ENCODE measurements at regions not wholly inside any gene's neighbourhood (a gene's known extent, or its start where the extent isn't known, plus 50 kb on each side); places are given as distances from the start of the nearest gene placed in this dataset.

DNA sequence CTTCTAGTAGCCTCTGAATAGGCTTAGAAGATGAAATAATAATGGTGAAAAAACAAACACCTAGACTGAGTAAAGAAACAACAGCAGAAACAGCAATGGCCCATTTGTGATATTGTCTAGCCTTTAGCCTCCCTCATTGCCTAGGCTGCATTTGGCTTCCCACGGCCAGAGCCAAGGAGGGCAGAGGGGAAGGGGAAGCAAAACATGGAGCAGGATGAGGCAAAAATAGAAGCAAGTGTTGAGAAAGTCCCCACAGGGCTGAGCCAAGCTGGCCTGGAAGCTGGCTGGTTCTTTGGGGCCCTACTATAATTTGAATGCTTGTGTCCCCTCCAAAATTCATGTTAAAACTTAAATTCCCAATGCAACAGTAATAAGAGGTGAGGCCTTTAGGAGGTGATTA is 60.2 kb upstream of the KSR1 start:
- TF ChIP-seq ZNF274 (IDR thresholded peaks at IDR 0.05; ENCODE audit: low read length), result no peak
- no peak for TF ChIP-seq ZNF274 (tag by site-specific recombination; IDR thresholded peaks at IDR 0.05; ENCODE audit: borderline replicate concordance)
- TF ChIP-seq, protein P1, sequence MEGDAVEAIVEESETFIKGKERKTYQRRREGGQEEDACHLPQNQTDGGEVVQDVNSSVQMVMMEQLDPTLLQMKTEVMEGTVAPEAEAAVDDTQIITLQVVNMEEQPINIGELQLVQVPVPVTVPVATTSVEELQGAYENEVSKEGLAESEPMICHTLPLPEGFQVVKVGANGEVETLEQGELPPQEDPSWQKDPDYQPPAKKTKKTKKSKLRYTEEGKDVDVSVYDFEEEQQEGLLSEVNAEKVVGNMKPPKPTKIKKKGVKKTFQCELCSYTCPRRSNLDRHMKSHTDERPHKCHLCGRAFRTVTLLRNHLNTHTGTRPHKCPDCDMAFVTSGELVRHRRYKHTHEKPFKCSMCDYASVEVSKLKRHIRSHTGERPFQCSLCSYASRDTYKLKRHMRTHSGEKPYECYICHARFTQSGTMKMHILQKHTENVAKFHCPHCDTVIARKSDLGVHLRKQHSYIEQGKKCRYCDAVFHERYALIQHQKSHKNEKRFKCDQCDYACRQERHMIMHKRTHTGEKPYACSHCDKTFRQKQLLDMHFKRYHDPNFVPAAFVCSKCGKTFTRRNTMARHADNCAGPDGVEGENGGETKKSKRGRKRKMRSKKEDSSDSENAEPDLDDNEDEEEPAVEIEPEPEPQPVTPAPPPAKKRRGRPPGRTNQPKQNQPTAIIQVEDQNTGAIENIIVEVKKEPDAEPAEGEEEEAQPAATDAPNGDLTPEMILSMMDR (tag by site-specific recombination; IDR thresholded peaks at IDR 0.05), result no peak
- TF ChIP-seq ZNF341 (tag by site-specific recombination; IDR thresholded peaks at IDR 0.05; ENCODE audit: low read depth), result no peak
